Cerebellar cortex (tissue), 1 donor: ENCODE measurements at regions not wholly inside any gene's neighbourhood (a gene's known extent, or its start where the extent isn't known, plus 50 kb on each side); places are given as distances from the start of the nearest gene placed in this dataset.

ENCODE experiments used
- DNase-seq: peaks from one replicate; pipeline ENCODE4 v3.0.0-alpha.2; 2015; ENCODE audit warnings: low spot score

DNA sequence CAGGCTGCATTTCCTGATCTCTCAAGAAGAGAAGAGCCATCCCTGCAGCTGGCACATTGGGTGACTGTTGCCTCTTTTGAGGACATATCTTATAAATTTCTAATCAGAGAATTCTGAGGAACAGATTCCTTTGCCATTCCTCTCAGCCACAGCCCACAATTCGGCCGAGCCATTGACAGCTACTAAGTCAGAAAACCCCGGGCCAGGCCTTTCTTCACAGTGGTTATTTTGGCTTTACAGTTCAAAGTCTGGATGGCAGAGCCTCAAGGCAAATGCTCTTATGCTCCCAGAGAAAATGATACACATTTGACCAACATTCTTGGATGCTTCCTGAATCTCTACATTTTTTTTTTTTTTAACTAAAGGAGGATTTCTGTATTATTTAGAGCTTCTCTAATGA is 138.4 kb upstream of the FRMD6 start:
- no peak for DNase-seq

DNA sequence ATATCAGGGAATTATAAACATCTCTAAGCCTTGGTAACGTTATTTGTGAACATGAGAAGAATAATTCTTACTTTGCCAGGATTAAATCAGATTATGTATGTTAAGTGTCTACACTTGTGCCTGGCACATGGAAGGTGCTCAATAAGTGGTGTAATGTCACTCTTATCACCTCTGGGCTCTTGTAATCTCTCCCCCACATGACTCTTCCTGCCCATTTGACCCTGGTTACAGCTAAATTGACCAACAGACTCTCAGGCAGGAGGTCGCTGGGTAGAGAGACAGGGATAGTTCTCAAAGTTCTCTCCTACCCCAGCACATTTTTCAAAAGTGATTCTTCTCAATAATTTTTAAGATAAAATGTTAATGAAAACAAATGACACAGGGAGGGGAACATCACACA is 137.8 kb upstream of the FRMD6 start:
- no peak for DNase-seq

DNA sequence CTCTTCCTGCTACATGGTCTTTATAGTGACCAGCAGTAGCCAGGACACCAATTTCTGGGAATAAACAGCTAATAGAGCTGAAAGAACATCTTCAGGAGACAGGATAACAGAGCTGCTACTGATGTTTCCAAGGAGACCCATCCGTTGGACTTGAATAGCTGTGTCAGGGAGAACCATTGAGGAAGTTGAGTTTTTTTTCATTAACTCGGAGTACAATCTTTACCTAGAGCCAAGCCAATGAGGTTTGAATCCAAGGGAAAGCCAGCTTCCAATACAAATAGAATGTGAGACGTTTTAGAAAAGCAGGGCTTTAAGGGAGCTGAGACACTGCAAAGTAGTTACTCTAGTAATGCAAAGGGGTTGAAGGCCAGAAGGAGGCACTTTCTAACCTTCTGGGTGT is 136.1 kb upstream of the FRMD6 start:
- no peak for DNase-seq

DNA sequence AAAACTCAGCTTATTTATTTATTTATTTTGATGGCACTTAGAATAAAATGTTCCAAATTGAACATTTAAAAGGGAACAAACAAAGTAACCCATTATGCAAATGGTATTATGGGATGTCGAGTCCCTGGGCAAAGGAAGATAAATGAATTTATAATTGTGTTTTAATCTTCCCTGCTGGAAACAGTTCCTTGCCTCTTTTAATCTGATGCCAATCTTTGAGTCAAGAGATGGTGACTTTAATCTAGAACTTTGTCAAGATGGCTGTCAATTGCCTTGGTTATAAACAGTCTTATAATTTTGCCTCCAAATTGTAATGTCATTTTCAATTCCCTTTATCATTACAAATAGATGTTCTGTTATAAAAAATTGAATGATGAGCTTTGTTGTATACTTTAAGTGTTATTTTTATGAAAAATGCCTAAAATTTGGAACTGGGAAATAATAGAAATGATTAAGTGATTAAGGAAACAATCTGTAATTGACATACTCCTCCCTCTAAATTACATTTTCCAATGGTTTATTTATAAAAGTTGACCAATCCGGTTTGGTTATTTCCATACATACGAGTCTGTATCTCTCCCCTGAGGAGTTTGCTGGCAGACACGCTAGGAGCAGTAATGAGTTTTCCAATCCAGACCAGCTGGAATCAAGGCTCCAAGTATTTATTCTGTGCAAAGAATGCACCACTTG is 134.9 kb upstream of the FRMD6 start:
- no peak for DNase-seq

DNA sequence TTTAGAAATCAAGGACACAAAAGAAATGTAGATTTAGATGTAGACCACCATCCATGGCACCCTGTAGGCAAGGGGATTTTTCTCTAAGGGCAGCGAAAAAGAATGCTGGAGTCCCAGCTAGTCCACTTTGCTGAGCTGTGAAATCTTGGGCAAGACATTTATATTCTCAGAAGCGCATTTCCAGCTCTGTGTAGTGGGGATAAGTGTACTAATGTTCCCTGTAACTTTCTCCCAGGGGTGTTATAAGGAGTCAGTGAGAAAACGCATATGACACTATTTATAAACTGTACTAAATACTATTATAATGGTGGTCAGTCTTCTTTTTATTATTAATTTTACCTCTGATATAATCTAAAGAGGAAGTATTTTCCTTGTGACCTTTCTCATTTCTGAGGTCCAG is 133.4 kb upstream of the FRMD6 start:
- DNase-seq = no peak

DNA sequence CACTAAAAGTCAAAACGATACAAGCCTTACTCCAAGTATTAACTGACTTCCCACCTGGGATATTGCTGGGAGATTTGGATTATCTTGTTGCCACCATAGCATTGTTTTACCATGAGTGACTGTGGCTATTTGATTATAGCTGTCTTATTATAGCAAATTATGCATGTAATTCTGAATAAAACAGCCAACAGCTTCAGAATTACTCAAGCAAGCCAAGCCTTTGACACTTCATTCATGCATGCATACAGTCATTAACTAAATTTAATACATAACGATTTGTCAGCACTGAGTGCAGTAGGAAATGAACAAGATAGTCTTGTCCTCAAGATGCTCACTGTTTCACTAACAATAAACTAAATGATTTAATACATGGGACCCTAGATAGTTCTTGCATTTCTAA is 133.0 kb upstream of the FRMD6 start:
- no peak for DNase-seq

DNA sequence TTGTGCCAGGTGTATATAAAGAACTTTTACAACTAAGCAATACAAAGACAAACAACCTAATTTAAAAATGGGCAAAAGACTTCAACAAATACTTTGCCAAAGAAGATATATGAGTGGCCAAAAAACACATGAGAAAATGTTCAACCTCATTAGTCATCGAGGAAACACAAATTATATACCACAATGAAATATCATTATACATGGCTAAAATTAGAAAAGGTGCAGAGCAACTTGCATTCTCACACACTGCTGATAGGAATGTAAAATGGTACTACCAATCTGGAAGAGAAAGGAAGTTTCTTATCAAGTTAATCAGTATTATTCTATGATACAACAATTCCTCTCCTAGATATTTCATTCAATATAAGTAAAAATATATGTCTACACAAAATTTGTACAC is 131.6 kb upstream of the FRMD6 start:
- DNase-seq = no peak

DNA sequence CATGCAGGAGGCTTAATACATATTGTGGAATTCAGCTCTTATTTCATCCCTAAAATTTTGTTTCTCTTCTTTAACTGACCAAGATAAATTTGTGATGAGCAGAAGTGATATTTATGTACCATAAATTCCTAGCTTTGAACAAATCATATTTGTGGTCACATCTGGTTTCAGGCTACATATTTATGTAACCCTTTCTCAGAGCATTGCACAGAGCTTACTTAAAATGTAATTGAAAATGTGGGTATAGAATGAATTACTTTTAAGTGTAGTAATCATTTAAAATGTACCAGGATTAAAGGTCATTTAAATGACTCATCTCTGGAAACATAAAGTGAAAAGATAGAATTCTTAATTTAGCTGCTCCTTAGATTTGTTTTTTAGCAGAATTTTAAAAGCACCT is 129.9 kb upstream of the FRMD6 start:
- DNase-seq = no peak

DNA sequence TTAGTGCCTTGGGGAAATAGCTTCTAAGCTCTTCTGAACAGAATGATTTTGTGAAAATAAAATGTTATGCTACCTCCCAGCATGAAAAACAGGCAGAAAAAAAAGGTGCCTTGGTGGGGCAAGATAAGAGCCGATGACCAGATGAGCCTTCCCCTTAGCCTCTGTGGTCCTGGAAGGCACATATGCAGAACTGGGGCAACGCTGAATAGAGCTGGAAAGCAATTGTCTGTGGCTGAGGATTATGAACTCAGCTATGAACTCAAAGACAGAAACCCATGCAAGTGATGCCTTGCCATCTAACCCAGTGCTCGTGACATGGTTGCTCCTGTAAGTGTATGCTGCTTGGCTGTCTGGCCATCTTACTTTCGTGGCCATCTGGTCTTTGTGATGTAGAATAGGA is 128.5 kb upstream of the FRMD6 start:
- no peak for DNase-seq

DNA sequence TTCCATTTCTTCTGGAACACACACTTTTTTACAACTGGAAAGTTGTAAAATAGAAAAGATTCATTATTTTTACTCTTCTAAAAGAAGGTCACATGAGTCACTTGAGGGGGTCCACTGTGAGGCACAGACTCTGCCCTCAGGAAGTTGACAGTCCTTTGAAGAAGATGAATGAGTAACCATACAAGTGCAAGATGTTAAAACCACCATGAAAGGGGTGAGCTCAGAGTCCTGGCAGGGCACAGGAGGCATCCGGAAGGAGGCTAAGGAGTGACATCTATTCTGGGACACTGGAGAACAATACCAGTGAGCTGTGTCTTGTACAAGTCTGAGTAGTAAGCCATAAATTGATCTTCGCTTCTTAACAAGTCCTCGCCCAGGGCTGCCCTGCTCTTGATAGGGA is 126.0 kb upstream of the FRMD6 start:
- DNase-seq = no peak

DNA sequence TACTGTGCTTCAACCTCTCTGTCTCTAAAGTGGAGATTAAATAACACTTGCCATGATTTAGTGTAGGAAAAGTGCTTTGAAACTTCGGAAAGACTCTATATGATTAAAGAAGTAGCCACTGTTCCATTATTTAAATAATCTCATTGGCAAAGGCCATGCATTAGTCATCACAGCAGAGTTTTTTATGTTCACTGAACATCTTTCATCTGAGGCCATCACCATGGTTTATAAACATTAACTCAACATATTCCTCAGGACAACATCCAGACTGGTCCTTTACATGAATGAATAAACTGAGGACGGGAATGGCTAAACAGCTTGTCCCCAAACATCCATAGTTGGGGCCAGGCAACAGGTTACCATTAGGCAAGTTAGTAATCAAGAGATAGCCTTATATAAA is 124.6 kb upstream of the FRMD6 start:
- no peak for DNase-seq

DNA sequence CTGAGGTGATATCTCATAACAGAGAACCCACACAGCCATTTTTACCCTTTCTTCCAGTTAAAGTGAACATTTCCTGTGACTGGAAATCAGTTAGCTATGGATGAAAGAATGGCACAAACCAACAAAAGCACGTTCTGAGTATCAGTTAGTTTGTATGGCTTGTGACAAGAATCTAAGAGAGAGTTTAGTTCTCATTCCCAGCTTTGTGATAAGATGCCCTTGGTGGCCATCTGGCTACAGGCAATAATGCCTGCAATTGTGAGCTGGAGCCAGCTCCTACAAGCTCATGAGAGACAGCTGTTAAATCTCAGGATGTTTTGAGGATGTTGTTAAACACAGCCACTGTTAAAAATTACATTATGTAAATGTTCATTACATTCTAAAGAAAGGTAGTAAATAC is 122.0 kb upstream of the FRMD6 start:
- no peak for DNase-seq

DNA sequence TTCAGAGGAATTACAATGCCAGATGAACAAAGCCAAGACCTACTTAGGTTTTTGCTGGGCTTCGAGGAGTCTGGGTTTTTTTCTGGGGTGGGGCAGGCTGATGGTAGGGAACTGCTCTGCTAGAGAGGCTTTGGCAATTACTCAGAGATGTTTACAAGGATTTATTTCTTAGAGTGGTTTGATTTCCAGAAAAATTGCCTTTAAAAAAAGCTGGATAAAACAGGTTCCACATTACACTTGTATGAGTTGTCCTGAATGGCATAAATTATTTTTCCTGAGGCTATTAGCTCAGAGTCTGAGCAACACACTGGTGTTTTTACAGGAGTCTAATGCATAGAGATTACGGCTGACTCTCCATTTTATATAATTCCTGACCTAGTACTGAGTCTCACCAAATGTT is 118.5 kb upstream of the FRMD6 start:
- DNase-seq = no peak

DNA sequence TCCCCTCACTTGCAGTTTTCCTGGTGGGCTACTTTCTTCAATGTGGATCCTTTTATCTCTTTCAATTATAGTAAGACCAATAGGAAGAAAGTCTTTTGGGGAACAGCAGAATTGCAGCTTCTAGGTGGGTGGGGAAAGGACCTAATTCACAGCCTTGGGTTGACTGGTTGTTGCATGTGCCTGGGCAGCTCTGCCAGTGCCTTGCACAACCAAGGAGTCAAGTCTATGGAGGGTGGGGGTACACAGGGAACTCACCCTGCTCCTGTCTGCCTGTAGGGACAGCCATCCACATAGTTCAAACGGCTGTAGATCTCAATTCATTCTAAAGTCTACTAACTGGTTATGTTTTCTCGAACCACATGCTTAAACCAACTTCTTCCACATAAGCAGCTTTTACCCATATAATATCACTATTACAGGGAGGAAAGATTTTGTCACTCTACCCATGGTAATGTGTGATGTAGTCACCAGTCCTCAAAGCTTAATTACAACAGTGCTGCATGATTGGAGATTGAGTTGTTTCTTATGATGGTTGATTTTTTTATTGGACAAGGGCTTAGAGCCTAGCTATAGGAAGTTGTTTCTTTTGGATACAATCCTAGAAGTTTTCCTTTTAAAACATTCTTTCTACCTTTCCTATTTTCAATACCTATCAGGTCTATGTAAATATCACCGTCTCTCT is 117.7 kb upstream of the FRMD6 start:
- no peak for DNase-seq

DNA sequence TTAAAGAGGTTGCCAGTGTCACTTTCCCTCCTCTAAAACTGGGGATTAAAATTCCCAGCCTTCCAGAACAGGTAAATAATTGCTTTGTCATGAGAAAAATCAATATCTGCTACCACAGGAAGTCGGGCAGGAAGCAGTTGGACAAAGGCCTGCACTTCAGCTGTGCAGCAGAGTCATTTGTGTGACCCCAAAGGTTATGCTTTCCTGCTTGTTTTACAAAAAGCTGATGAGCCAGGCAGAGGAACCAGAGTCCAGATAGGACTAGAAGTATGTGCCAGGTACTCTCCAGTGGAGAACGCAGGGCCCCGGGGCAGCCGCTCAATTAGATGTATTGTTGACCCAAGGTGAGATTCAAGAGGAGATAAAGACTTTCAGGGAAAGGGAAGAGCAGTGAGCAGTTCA is 117.1 kb upstream of the FRMD6 start:
- DNase-seq = no peak

DNA sequence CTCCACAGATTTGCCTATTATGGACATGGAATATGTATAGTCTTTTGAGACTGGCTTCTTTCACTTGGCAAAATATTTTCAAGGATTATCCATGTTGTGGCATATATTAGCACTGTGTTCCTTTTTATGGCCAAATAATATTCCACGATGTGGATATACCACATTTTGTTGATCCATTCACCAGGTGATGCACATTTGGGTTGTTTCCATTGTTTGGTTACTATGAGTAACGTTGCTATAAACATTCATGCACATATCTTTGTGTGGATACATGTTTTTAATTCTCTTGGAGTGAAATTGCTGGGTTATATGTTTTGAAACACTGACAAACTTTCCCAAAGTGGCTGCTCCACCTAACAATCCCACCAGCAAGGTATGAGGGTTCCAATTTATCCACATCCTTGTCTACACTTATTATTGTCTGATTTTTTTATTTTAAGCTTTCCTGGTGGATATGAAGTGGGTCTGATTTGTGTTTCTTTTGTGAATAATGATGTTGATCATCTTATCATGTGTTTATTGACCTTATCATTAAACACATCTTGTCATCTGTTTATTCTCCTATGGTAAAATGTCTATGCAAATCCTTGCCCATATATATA is 116.2 kb upstream of the FRMD6 start:
- no peak for DNase-seq

DNA sequence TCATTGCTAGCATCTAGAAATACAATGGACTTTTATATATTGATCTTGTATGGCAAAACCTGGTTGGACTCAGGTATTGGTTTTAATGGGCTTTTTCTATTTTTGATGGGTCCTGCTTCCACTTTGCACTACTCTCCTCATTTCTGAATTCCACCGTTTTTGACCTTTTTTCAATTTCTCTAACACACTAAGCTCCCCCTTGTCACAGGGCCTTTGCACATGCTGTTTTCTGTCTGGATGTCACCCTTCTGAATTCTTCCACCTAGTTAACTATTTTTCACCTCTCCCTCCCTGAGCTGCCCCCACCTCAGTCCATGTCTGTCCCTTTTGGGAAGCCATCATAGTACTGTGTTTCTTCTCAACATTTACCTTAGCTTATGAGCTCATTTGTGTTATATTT is 112.7 kb upstream of the FRMD6 start:
- no peak for DNase-seq

DNA sequence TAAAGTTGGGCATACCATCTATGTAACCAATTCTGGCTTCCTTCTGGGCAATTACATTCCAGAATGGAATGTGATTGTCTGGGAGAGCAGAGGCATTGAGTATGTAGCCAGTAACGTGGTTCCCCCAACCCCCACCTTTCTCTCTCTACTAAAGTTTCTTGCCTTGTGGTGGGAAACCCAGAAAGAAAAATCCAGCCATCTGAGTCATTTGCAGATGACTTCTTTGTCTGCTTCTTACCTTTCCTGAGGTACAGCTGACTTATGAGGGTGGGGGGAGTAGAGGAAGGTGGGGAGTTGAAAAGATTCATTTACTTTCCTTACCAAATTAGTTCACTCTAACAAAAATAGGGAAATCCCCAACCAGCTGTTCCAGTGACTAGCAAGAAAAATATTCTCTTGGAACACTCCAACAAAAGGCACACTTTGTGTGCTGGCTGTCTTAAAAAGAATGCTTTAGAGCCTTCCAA is 112.1 kb upstream of the FRMD6 start:
- DNase-seq = no peak

DNA sequence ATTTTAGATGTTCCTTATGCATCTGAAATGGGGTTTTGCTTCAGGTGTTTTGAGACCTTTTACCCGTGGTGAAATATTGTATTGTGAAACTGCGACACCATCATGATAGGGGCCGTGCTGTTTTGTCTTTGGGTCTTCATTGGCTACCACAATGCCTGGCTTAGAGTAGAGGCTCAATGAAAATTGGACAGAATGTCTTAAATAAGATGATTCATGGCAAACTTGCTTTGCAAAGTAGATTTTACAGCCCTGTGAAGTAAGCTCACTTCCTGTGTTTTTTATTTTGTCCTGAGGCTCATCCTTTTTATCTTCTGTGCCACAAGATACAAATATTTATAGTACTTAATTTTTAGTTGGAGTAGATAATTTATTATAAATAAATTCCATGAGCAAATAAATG is 111.3 kb upstream of the FRMD6 start:
- no peak for DNase-seq

DNA sequence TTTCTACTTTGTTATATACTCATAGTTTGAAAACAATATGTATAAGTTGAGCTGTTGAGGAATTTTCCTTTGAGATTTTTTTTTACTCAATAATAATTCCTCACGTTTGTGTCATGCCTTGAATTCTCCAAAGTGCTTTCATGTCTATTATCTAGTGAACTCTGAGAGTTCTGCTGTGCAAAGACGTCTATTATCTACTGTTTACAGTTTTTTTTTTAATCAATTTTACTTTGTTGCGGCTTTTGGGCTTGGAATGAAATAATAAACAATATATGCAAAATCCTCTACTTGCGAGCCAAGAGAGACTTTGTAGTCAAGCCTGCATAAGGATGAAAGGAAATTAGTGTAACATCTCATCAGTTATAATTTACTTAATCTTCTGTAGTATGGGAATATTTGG is 107.2 kb upstream of the FRMD6 start:
- no peak for DNase-seq

DNA sequence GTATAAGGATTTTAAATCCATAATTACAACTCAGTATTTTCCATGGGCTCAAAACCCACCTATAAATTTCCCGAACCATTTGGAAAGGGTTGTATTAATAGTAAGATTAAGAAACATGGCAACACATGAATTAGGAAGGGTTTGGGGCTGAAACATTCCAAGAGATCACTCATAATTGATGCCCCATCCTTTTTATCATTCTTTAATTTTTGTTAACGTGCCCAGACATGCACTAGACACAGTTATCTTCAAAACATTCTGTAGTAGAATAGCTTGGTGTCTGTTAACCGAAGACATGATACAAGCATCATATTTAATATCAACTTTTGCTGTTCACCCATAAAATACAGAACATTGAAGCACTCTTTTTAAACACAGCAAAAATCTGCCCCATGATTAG is 106.8 kb upstream of the FRMD6 start:
- no peak for DNase-seq

DNA sequence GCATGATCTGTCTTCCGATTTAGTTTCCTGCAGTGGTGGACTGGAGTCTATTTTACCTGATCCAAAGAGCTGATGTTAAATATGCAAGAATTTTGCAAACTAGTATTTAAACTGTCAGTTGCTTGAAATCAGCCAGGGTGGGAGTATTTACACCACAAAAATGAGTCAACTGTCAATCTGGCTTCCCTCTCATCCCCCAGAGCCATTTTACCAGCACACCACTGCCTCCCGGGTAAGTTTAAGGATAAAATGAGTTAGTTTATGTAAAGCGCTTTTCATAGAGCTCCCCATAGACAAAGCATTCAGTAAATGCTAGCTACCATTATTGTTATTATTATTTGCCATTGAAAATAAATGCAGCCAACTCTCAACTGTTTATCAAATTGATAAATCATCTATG is 106.3 kb upstream of the FRMD6 start:
- DNase-seq = no peak

DNA sequence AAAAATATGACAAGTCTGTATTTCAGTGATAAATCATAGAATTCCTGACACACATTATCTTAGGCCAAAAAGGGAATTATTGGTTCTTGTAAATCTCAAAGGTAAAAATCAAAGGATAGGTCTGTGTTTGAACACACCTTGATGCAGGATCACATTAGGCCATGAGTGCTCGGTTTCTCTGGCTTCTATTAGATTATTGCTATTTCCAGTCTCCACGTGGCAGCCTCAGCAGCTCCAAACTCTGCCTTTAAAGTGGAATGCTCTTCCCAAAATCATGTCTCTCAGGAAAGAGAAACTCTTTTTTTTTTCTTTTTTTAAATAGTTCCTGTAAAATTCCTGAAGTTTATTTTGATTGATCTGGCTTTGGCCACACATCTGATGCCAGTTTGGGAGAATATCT is 105.6 kb upstream of the FRMD6 start:
- no peak for DNase-seq
